Stomach (tissue), 8 donors: ENCODE measurements at regions not wholly inside any gene's neighbourhood (a gene's known extent, or its start where the extent isn't known, plus 50 kb on each side); places are given as distances from the start of the nearest gene placed in this dataset.
"Not testable (repeated sequence)": the region's sequence is repeated elsewhere in the genome, so short reads cannot be mapped to it uniquely, and the experiment has no call there.

ENCODE experiments used
- DNase-seq, 2 donors: peaks; one replicate each; pipeline versions ENCODE4 v3.0.0 to v3.0.0-alpha.2; 2013 to 2019
- H3K27ac ChIP-seq, 5 donors: fragments of 200-600 bp in 4 of 5; sonication (generic) in 4 of 5; one replicate each; pipeline ENCODE4 v1.5.1; 2013 to 2019; ENCODE audit warnings: mild to moderate bottlenecking in 1 of 5, moderate library complexity in 1 of 5
- H3K27me3 ChIP-seq, 3 donors: fragments of 200-600 bp; sonication (generic); one replicate each; pipeline ENCODE4 v1.5.1; 2017 to 2019; ENCODE audit warnings: mixed run types in 1 of 3
- H3K36me3 ChIP-seq, 4 donors: fragments of 200-600 bp; sonication (generic); 1 replicate in 3 of 4; 2 replicates in 1 of 4; pipeline ENCODE4 v1.5.1; 2016 to 2019
- H3K4me1 ChIP-seq, 4 donors: fragments of 200-600 bp; sonication (generic); one replicate each; pipeline ENCODE4 v1.5.1; 2016 to 2019
- H3K4me3 ChIP-seq, 4 donors: fragments of 200-600 bp; sonication (generic) in 3 of 4; one replicate each; pipeline ENCODE4 v1.5.1; 2016 to 2019; ENCODE audit warnings: mild to moderate bottlenecking in 1 of 4
- H3K9me3 ChIP-seq, 4 donors: fragments of 200-600 bp; sonication (generic); one replicate each; pipeline ENCODE4 v1.5.1; 2016 to 2019
- EP300 ChIP-seq: sonication (generic); formaldehyde crosslinking; IDR thresholded peaks from one replicate; pipeline ENCODE4 v1.6.1; 2017; ENCODE audit warnings: antibody characterized with exemption
- POLR2A ChIP-seq, 4 donors: fragments of 450-650 bp; IDR thresholded peaks; one replicate each; pipeline ENCODE4 v1.6.1; 2016; ENCODE audit warnings: antibody characterized with exemption in 4 of 4, control low read depth in 2 of 4, mild to moderate bottlenecking in 1 of 4, moderate library complexity in 1 of 4
- POLR2AphosphoS5 ChIP-seq, 3 donors: sonication (generic); formaldehyde crosslinking; IDR thresholded peaks; one replicate each; pipeline ENCODE4 v1.6.1; 2016; ENCODE audit warnings: antibody characterized with exemption in 3 of 3
- WGBS, 5 donors: extraction: QIAGEN DNeasy Blood & Tissue Kit in 3 of 5; methylation state at CpG; one replicate each; pipeline versions ENCODE4 v1.1.5 to v1.1.7; 2013 to 2018; 5-methylcytosine and 5-hydroxymethylcytosine counted together
- intact Hi-C: fragments of 100-400 bp; cut with DNase I; formaldehyde crosslinking; loops from one replicate; pipeline ENCODE4 v1.15.1; 2023; ENCODE audit warnings: low total_unique reads
- TF ChIP-seq, protein P1 (sequence below), 7 experiments: fragments of 450-650 bp in 4 of 7; fragments of 200-600 bp in 3 of 7; sonication (generic) in 3 of 7; IDR thresholded peaks; one replicate each; pipeline ENCODE4 v1.5.1; 2016 to 2019; ENCODE audit warnings: antibody characterized with exemption in 7 of 7, control low read depth in 2 of 7, mild to moderate bottlenecking in 1 of 7
- donor health status: healthy with polysubstance abuse.
- donor health status: Bipolar disorder and iron deficiency.
- donor health status: healthy.

GRCh38 chr3:26915208-26915607 lies 292.6 kb downstream of the LRRC3B start:
- H3K4me3 ChIP-seq, result no peak overlapping the region
- no peak for DNase-seq
- H3K4me1 ChIP-seq, result no peaks in the 10 kb centered on the region
- intact Hi-C loops, result no loop called here
- no peaks in the 10 kb centered on the region for H3K9me3 ChIP-seq
- H3K27ac ChIP-seq, result no peak overlapping the region
- TF ChIP-seq, protein P1, sequence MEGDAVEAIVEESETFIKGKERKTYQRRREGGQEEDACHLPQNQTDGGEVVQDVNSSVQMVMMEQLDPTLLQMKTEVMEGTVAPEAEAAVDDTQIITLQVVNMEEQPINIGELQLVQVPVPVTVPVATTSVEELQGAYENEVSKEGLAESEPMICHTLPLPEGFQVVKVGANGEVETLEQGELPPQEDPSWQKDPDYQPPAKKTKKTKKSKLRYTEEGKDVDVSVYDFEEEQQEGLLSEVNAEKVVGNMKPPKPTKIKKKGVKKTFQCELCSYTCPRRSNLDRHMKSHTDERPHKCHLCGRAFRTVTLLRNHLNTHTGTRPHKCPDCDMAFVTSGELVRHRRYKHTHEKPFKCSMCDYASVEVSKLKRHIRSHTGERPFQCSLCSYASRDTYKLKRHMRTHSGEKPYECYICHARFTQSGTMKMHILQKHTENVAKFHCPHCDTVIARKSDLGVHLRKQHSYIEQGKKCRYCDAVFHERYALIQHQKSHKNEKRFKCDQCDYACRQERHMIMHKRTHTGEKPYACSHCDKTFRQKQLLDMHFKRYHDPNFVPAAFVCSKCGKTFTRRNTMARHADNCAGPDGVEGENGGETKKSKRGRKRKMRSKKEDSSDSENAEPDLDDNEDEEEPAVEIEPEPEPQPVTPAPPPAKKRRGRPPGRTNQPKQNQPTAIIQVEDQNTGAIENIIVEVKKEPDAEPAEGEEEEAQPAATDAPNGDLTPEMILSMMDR (IDR thresholded peaks at IDR 0.05), result no peak
- H3K36me3 ChIP-seq, result no peaks in the 10 kb centered on the region
- H3K27me3 ChIP-seq, result no peaks in the 10 kb centered on the region

DNA sequence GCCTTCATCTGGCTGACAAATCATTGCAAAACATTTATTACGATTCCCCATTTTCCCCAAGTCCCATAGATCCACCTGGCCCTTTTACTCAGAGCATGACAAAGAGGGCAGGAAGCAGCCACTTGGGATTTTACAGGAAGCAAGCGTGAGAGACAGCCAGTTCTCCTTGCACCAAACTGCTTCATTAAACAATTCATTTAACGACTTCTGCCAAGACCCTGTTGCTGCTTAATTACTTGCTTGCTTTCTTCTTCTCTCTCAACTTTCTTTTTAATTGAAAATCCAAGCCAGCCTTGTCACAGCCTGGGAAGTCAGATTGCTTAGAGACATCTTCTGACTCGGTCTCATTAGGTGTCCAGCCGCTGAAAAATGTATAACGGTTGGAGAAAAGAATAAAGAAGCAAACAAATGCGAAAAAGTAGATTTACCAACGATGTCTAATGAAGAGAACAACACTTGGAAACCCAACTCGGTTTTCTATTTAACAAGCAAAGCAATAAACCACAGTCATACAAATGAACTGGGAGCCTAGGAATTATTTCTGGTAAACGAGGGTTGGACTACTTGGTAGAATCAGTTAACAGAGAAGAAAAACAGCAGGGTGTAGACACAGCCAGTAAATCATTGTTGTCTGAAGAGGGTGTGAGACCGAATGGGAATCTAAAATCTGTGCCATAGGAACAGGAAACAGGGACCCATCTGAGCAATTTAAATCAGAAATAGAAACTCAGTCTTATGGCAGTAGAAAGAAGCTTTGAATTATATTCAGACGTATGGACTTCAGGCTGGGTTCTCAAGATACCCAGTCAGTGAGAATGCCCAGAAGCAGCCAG lies 298.3 kb downstream of the LRRC3B start:
- Histone ChIP-seq H3K4me3 (no peak overlapping the region), H3K9me3 (no peaks in the 10 kb centered on the region), H3K4me1 (peaks cover 0 to 5% (median 0%) of the 10 kb centered on the region in 4 donors), H3K36me3 (no peaks in the 10 kb centered on the region), H3K27ac (no peak overlapping the region), H3K27me3 (no peaks in the 10 kb centered on the region)
- TF ChIP-seq POLR2A (IDR thresholded peaks at IDR 0.05) (no peak), POLR2AphosphoS5 (IDR thresholded peaks at IDR 0.05) (no peak), EP300 (no peak)
- TF ChIP-seq, protein P1 (IDR thresholded peaks at IDR 0.05), result no peak
- intact Hi-C loops, result no loop called here
- DNase-seq, result no peak
- WGBS, 5 donors, result 58 to 67% (median 60%) methylated on average over 12 of the region's 12 CpGs

GRCh38 chr3:26931896-26932295 lies 309.3 kb downstream of the LRRC3B start:
- intact Hi-C loops, result no loop called here
- Histone ChIP-seq H3K27me3 (no peaks in the 10 kb centered on the region), H3K27ac (no peak overlapping the region), H3K4me1 (no peaks in the 10 kb centered on the region), H3K4me3 (no peak overlapping the region), H3K36me3 (no peaks in the 10 kb centered on the region), H3K9me3 (no peaks in the 10 kb centered on the region)
- TF ChIP-seq POLR2A (IDR thresholded peaks at IDR 0.05) (no peak), POLR2AphosphoS5 (IDR thresholded peaks at IDR 0.05) (no peak), EP300 (no peak)
- TF ChIP-seq, protein P1 (IDR thresholded peaks at IDR 0.05), result no peak
- 0 to 85% (median 41%) methylated on average over 1 of the region's 1 CpG for WGBS, 5 donors
- DNase-seq, result peak in 1 of 2 donors; percentile 29

DNA sequence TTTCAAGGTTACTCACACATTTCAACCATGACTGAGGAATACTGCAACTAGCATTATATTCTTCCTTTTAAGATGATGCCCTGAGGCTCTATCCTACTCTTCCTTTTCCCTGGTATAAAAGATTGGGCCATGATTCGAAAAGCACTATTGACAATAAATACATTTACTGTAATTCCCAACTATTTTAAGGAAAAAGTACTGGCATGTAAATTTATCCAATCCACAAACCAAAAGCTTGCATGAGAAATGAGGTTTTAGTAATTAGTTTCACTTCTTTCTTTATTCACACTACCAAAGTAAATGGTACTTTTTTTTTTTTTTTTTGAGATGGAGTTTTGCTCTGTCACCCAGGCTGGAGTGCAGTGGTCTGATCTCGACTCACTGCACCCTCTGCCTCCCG lies 310.2 kb downstream of the LRRC3B start:
- intact Hi-C loops, result no loop called here
- 73 to 78% (median 77%) methylated on average over 3 of the region's 3 CpGs for WGBS, 5 donors
- Histone ChIP-seq H3K27me3 (no peaks in the 10 kb centered on the region), H3K9me3 (no peaks in the 10 kb centered on the region), H3K36me3 (no peaks in the 10 kb centered on the region), H3K4me3 (no peak overlapping the region), H3K27ac (no peak overlapping the region), H3K4me1 (no peaks in the 10 kb centered on the region)
- TF ChIP-seq POLR2AphosphoS5 (IDR thresholded peaks at IDR 0.05), result no peak
- no peak for TF ChIP-seq POLR2A (IDR thresholded peaks at IDR 0.05)
- TF ChIP-seq EP300, result no peak
- TF ChIP-seq, protein P1 (IDR thresholded peaks at IDR 0.05), result no peak
- DNase-seq, result no peak

- DNase-seq, intact Hi-C loops, H3K27me3 ChIP-seq, H3K36me3 ChIP-seq, H3K27ac ChIP-seq, H3K4me3 ChIP-seq, H3K4me1 ChIP-seq: not testable (repeated sequence)
- WGBS, 5 donors, result 74 to 80% (median 76%) methylated on average over 4 of the region's 4 CpGs
- peaks cover 0 to 27% (median 8%) of the 10 kb centered on the region in 4 donors for H3K9me3 ChIP-seq
Observed at GRCh38 chr3:26945480-26945879, 322.9 kb downstream of the LRRC3B start.
